Neural progenitor cell (in vitro differentiated cells): ENCODE measurements at regions not wholly inside any gene's neighbourhood (a gene's known extent, or its start where the extent isn't known, plus 50 kb on each side); places are given as distances from the start of the nearest gene placed in this dataset.

ENCODE experiments used
- CTCF ChIP-seq: fragments of 200-600 bp; sonication (generic); IDR thresholded peaks from 2 replicates; pipeline ENCODE4 v1.5.1; 2017; ENCODE audit warnings: antibody characterized with exemption, mild to moderate bottlenecking
- EZH2 ChIP-seq: fragments of 200-600 bp; sonication (generic); IDR thresholded peaks from 2 replicates; pipeline ENCODE4 v1.6.1; 2017; ENCODE audit warnings: antibody characterized with exemption, mild to moderate bottlenecking, moderate library complexity
- EZH2phosphoT487 ChIP-seq: fragments of 200-600 bp; sonication (generic); IDR thresholded peaks from 2 replicates; pipeline ENCODE4 v1.6.1; 2017; ENCODE audit warnings: antibody characterized with exemption

GRCh38 chr21:37994211-37994610 lies 78.0 kb upstream of the KCNJ6 start:
- TF ChIP-seq CTCF (no peak), EZH2 (no peak), EZH2phosphoT487 (no peak)
